A549 (cell line): ENCODE measurements at regions not wholly inside any gene's neighbourhood (a gene's known extent, or its start where the extent isn't known, plus 50 kb on each side); places are given as distances from the start of the nearest gene placed in this dataset.

ENCODE experiments used
- ATAC-seq, 2 experiments: fragments of 200-7000 bp in 1 of 2; fragments of >200 bp in 1 of 2; cut with Nextera tagmentation in 1 of 2; cut with Tn5 transposase in 1 of 2; 3 replicates each; pipeline versions ENCODE4 v1.8.0 to v1.9.1; 2018 to 2020; ENCODE audit warnings: mild to moderate bottlenecking in 1 of 2, moderate library complexity in 1 of 2
- CTCF ChIA-PET: fragments of 300-600 bp; sonication (Branson Sonifier 250); formaldehyde crosslinking; extraction: SDS; loops from one replicate; lab custom pipeline; 2021; ENCODE audit warnings: antibody characterized with exemption, inconsistent platforms; lab: Yijun Ruan, JAX
- POLR2A ChIA-PET: fragments of 350-600 bp; formaldehyde crosslinking; extraction: SDS; loops from one replicate; lab custom pipeline; 2021; ENCODE audit warnings: antibody characterized with exemption, inconsistent platforms; lab: Yijun Ruan, JAX
- DNase-seq, 2 experiments: peaks; one replicate each; pipeline versions ENCODE4 v3.0.0 to v3.0.0-alpha.2; 2011 to 2016; ENCODE audit warnings: low read depth in 1 of 2, low spot score in 1 of 2
- FAIRE-seq: peaks from 2 replicates; lab custom pipeline; 2011; peaks lifted over from hg19 to GRCh38; lab: Jason Lieb, UNC
- H3K27ac ChIP-seq, 2 experiments: fragments of >200 bp; sonication (Bioruptor Twin); formaldehyde crosslinking; 3 replicates each; pipeline ENCODE4 v1.5.1; 2016 to 2017
- H3K4me1 ChIP-seq: fragments of >200 bp; sonication (Bioruptor Twin); formaldehyde crosslinking; 3 replicates; pipeline ENCODE4 v1.6.1; 2016
- H3K4me2 ChIP-seq: fragments of >200 bp; sonication (Bioruptor Twin); formaldehyde crosslinking; 3 replicates; pipeline ENCODE4 v1.6.1; 2016
- H3K4me3 ChIP-seq: fragments of >200 bp; sonication (Bioruptor Twin); formaldehyde crosslinking; 3 replicates; pipeline ENCODE4 v1.5.1; 2016
- H3K9me3 ChIP-seq: fragments of >200 bp; sonication (Bioruptor Twin); formaldehyde crosslinking; 3 replicates; pipeline ENCODE4 v1.6.1; 2016
- ATOH8 ChIP-seq: fragments of 250-450 bp; sonication (Bioruptor Pico); IDR thresholded peaks from 2 replicates; pipeline ENCODE4 v1.5.0; 2020; ENCODE audit warnings: low read depth, mild to moderate bottlenecking, moderate library complexity
- BCL3 ChIP-seq: fragments of >200 bp; sonication (Bioruptor Twin); formaldehyde crosslinking; IDR thresholded peaks from 3 replicates; pipeline ENCODE4 v1.6.1; 2016
- CHD2 ChIP-seq: fragments of 150-350 bp; IDR thresholded peaks from 2 replicates; pipeline ENCODE4 v1.6.1; 2014; ENCODE audit warnings: low read length; ENCODE audit not compliant: partially characterized antibody
- CTCF ChIP-seq: fragments of >200 bp; sonication (Bioruptor Twin); formaldehyde crosslinking; IDR thresholded peaks from 3 replicates; pipeline ENCODE4 v1.5.1; 2016
- E2F6 ChIP-seq: IDR thresholded peaks from 2 replicates; pipeline ENCODE4 v1.6.1; 2012; ENCODE audit warnings: low read depth, borderline replicate concordance
- EHF ChIP-seq: fragments of 250-450 bp; sonication (Bioruptor Pico); IDR thresholded peaks from 2 replicates; pipeline ENCODE4 v1.5.0; 2020; ENCODE audit warnings: mild to moderate bottlenecking
- EHMT2 ChIP-seq: fragments of 200-600 bp; sonication (generic); IDR thresholded peaks from 2 replicates; pipeline ENCODE4 v1.6.1; 2016; ENCODE audit warnings: antibody characterized with exemption, low read depth, mild to moderate bottlenecking, moderate library complexity
- GATA3 ChIP-seq: IDR thresholded peaks from 2 replicates; pipeline ENCODE4 v1.6.1; 2012; ENCODE audit warnings: borderline replicate concordance
- HOXB13 ChIP-seq: fragments of 250-450 bp; sonication (Bioruptor Pico); IDR thresholded peaks from 2 replicates; pipeline ENCODE4 v1.5.0; 2020; ENCODE audit warnings: low read depth, mild to moderate bottlenecking, moderate library complexity
- JUN ChIP-seq, 2 experiments: fragments of >200 bp; sonication (Bioruptor Twin); formaldehyde crosslinking; IDR thresholded peaks; 2 replicates in 1 of 2; 3 replicates in 1 of 2; pipeline ENCODE4 v1.6.1; 2016 to 2017
- MAFK ChIP-seq: fragments of 450-650 bp; IDR thresholded peaks from 2 replicates; pipeline ENCODE4 v1.6.1; 2014; ENCODE audit not compliant: partially characterized antibody
- MAZ ChIP-seq: fragments of 150-350 bp; IDR thresholded peaks from 2 replicates; pipeline ENCODE4 v1.6.1; 2014; ENCODE audit warnings: antibody characterized with exemption, low read depth, low read length, borderline replicate concordance
- NFE2L2 ChIP-seq: fragments of 150-350 bp; conservative IDR thresholded peaks from 2 replicates; pipeline ENCODE4 v1.6.1; 2014; ENCODE audit warnings: low read length
- NR3C1 ChIP-seq: fragments of >200 bp; sonication (Bioruptor Twin); formaldehyde crosslinking; IDR thresholded peaks from 3 replicates; pipeline ENCODE4 v1.6.1; 2017
- PBX3 ChIP-seq: IDR thresholded peaks from 2 replicates; pipeline ENCODE4 v1.6.1; 2012
- PHF8 ChIP-seq: fragments of 200-600 bp; sonication (generic); IDR thresholded peaks from 2 replicates; pipeline ENCODE4 v1.6.1; 2016; ENCODE audit warnings: low read depth, mild to moderate bottlenecking, antibody characterized with exemption, moderate library complexity, borderline replicate concordance
- POLR2AphosphoS2 ChIP-seq: conservative IDR thresholded peaks from 2 replicates; pipeline ENCODE4 v1.6.1; 2012; ENCODE audit warnings: low read length, improper control_type of control experiment, inconsistent platforms
- RARB ChIP-seq: fragments of 250-450 bp; sonication (Bioruptor Pico); IDR thresholded peaks from 2 replicates; pipeline ENCODE4 v1.8.0; 2021; ENCODE audit warnings: mild to moderate bottlenecking, moderate library complexity
- RCOR1 ChIP-seq: fragments of 150-350 bp; IDR thresholded peaks from 2 replicates; pipeline ENCODE4 v1.6.1; 2014; ENCODE audit warnings: antibody characterized with exemption, low read length, low read depth
- REST ChIP-seq: fragments of 200-600 bp; sonication (generic); IDR thresholded peaks from 2 replicates; pipeline ENCODE4 v1.6.1; 2016; ENCODE audit warnings: antibody characterized with exemption, mild to moderate bottlenecking, moderate library complexity
- RFX5 ChIP-seq: fragments of 450-650 bp; IDR thresholded peaks from 2 replicates; pipeline ENCODE4 v1.7.1; 2014; ENCODE audit warnings: antibody characterized with exemption, mild to moderate bottlenecking, moderate library complexity
- TP53 ChIP-seq: fragments of 250-450 bp; sonication (Bioruptor Pico); IDR thresholded peaks from 2 replicates; pipeline ENCODE4 v1.5.0; 2021; ENCODE audit warnings: mild to moderate bottlenecking, moderate library complexity
- ZFP36 ChIP-seq: fragments of 450-650 bp; IDR thresholded peaks from 2 replicates; pipeline ENCODE4 v1.6.1; 2014; ENCODE audit warnings: borderline replicate concordance; ENCODE audit not compliant: partially characterized antibody
- WGBS: methylation state at CpG from one replicate; pipeline ENCODE4 v1.1.6; 2017; ENCODE audit errors: missing lambda C conversion rate; 5-methylcytosine and 5-hydroxymethylcytosine counted together

GRCh38 chr9:106620866-106621265 is 242.1 kb upstream of the ZNF462 start:
- TF ChIP-seq ATOH8 (no peak), NR3C1 (no peak), RFX5 (no peak), JUN (IDR thresholded peaks at IDR 0.05) (no peak), HOXB13 (no peak), CHD2 (no peak), ZFP36 (no peak)
- TF ChIP-seq, all 56 proteins: peak for 0
- DNase-seq (no peak), ATAC-seq (no peak), FAIRE-seq (no peak)
- CTCF ChIA-PET, result interaction anchor here (0.9 kb wide), 1 partner anchor 14 kb away, joined by 4 read pairs; no protein-coding TSS in a partner anchor
- Histone ChIP-seq H3K4me1 (no peaks in the 10 kb centered on the region), H3K9me3 (no peaks in the 10 kb centered on the region), H3K4me2 (no peak overlapping the region), H3K27ac (no peak overlapping the region), H3K4me3 (no peak overlapping the region)
- POLR2A ChIA-PET, result no interaction called here
- 26% methylated on average over 4 of the region's 4 CpGs for WGBS

- no peak for ATAC-seq
- TF ChIP-seq GATA3 (no peak), RARB (CRISPR knock-in tag) (no peak), BCL3 (no peak), EHMT2 (no peak), PHF8 (no peak), RCOR1 (no peak), E2F6 (no peak), EHF (CRISPR knock-in tag) (no peak), CTCF (no peak), ZFP36 (no peak), TP53 (CRISPR knock-in tag) (no peak), NR3C1 (no peak), REST (no peak), POLR2AphosphoS2 (no peak), MAZ (no peak), NFE2L2 (no peak), MAFK (no peak), PBX3 (no peak)
- no peak for FAIRE-seq
- 45% methylated on average over 14 of the region's 14 CpGs for WGBS
- ChIA-PET CTCF (interaction anchor here (1.2 kb wide), 1 partner anchor 11 kb away, joined by 5 read pairs; no protein-coding TSS in a partner anchor), POLR2A (no interaction called here)
- H3K27ac ChIP-seq, result no peak overlapping the region
- no peak overlapping the region for H3K4me3 ChIP-seq
- no peak for DNase-seq
- no peak overlapping the region for H3K4me2 ChIP-seq
- no peaks in the 10 kb centered on the region for H3K9me3 ChIP-seq
- no peaks in the 10 kb centered on the region for H3K4me1 ChIP-seq
Measured at GRCh38 chr9:106621313-106622163, 241.4 kb upstream of the ZNF462 start.
